HG03457 (cell line): ENCODE measurements at regions not wholly inside any gene's neighbourhood (a gene's known extent, or its start where the extent isn't known, plus 50 kb on each side); places are given as distances from the start of the nearest gene placed in this dataset.

ENCODE experiments used
- ATAC-seq: cut with Tn5 transposase; IDR thresholded peaks from one replicate; pipeline ENCODE4 v1.9.1; 2021; ENCODE audit warnings: moderate number of reproducible peaks; ENCODE audit not compliant: unreplicated experiment

GRCh38 chr4:4749137-4749536 is 110.3 kb upstream of the MSX1 start:
- no peak for ATAC-seq

- no peak for ATAC-seq
These were observed 113.0 kb upstream of the MSX1 start for GRCh38 chr4:4746444-4746843.

DNA sequence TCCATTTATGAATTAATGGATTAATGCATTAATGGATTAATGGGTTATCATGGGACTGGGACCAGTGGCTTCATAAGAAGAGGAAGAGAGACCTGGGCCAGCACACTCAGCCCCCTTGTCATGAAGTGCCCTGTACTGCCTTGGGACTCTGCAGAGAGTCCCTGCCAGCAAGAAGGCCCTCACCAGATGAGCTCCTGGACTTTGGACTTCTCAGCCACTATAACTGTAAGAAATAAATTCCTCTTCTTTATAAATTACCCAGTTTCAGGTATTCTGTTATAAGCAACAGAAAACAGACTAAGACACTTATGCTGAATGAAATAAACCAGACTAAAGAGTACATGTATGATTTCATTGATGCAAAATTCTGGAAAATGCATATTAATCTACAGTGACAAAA is 119.4 kb upstream of the MSX1 start:
- ATAC-seq: no peak

DNA sequence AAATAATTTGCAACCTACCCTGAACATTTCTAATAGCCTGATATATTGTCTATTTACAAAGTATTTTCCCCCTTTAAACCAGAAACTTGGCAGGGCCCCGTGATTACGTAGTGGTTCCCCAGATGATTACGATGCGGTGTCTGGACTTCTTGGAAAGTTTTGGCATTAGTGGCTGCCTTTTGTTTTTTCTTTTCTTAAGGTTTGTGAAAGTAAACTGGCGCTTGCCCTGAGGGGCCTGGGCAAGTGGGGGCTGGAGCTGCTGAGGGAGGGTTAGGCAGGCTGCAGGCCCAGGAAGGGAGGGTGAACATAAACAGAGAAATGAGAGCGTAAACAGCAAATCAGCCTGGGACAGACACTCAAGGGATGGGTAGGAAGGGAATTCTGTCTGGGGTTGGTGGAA is 123.6 kb upstream of the MSX1 start:
- no peak for ATAC-seq

DNA sequence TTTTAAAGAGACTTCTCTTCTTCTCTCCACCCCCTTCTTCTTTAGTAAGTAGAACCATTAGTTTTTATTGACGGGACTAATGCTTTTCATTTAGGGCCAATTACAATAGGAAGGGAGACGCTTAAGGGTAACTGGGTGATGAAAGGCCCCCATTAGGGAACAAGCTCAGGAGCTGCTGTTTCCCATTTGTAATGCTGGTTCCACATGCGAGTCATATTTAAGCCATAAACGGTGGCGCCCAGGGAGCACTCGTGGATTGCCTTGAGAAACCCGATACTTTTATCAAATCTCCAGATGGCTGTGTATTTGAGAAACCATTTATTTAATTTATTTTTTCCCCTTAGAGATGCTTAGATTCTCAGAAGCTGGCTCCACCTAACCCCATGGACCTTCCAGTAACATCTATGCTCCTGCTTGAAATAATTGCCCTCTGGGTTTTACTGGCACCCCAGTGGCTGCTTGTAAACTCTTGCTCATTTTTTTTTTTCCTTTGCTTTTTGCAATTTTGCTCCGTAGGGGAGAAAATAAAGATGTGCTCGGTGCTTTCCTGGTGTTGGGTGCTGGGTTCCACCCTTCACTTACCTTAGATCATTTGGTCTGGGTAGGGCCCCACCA is 124.2 kb upstream of the MSX1 start:
- ATAC-seq: no peak

DNA sequence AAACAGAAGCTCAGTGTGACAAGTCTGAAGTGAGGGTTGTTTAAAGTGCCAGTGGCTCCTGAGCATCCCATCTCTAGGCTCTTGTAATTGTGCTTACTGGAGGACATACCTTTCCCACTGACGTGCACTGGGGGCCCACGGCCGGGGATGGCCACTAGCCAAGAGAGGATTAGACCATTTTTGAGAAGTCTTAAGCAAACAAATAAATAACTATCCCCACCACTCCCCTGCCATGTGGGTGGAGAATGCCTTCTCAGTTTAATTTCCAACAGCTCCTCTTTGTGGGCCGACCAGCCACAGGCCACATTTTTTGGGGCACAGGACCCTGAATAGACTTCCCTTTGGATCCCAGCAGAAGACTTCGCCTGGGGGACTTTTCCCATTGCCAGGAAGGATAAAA is 125.0 kb upstream of the MSX1 start:
- ATAC-seq: no peak

DNA sequence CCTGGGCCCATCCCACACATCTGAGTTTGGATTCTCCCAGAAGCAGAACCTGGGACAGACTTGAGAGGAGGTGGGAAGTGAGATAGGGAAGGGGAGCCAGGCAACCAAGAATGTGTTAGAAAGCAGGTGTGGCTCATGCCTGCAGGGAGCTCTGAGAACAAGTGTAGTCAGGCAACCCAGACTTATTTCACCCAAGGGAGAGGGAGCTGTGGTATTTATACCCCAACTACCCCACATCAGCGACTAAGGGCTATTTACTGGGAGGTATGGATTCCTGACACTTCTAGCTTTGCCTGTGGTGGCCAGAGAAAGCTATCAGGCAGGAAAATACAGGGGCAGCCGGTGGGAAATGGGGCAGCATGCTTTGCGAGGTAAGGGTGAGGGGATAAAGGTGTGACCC is 125.8 kb upstream of the MSX1 start:
- no peak for ATAC-seq

DNA sequence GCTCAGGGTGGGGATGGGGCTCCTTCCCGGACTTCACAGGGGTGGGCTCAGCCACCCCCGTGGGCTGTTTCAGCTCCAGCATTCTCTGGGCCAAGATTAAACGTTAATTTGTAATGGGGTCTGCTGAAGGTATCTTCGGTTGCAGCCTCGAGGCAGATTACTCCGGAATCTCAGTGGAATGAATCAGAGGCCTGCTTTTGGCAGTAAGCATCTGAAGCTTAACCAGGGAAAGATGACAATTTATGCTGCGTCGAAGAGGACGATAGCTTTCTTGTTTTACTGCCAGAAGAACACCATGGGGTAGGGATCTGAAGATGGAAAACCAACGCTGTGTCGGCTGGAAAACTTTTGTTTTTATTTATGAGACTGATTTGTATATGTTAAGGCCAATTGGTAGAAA is 129.2 kb upstream of the MSX1 start:
- ATAC-seq: no peak

- no peak for ATAC-seq
These were observed 130.3 kb upstream of the MSX1 start for GRCh38 chr4:4729206-4729605.

GRCh38 chr4:4727536-4727935 is 131.9 kb upstream of the MSX1 start:
- no peak for ATAC-seq

DNA sequence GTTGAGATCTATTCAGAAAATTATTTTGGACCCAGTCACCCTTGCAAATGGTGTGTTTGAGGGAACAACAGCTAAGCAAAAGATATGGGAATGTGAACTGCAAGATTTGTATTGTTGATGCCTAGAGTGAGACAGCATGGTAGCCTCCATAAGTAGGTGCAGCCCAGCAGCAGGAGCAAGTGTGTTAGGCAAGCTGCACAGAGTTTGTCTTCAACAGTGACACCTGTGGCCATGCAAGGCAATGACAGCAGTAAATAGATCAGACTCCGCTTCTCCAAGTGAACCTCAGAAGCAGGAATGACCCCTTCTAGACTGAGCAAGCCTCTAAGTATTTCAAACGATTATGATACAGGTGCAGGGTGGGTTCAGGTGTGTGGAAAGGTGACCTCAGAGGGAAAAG is 133.4 kb upstream of the MSX1 start:
- no peak for ATAC-seq

DNA sequence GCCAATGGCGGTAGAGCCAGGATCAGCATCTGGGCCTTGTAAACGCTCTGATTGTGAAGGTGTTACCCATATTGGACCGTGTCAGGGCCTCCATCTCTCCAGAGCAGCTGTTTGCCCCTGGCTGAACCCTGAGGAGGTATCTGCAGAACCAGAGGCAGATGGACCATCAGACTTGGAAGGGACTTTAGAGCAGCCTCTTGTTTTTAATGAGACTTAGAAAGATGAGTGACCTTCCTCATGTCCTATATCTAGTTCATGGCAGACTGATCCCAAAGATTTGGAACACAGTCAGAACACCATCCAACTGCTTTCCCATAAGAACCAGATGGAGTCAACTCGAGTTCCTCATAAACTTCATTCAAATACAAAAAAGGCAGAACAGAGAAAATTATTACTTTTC is 135.1 kb upstream of the MSX1 start:
- ATAC-seq: no peak

- no peak for ATAC-seq
These were observed 137.8 kb upstream of the MSX1 start for GRCh38 chr4:4721636-4722035.

- ATAC-seq: no peak
These were observed 138.8 kb upstream of the MSX1 start for GRCh38 chr4:4720646-4721045.

DNA sequence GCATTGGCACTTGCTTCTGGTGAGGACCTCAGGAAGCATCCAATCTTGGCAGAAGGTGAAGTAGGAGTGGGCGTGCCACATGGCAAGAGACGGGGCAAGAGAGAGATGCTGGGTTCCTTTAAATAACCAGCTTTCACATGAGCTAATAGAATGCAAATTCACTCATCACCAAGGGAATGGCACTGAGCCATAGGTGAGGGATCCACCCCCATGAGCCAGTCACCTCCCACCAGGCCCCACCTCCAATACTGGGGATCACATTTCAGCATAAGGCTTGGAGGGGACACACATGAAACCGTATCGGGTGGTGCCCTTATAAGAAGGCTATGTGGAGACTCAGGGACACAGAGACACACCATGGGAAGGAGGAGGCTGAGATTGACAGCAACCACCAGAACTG is 140.0 kb upstream of the MSX1 start:
- no peak for ATAC-seq

DNA sequence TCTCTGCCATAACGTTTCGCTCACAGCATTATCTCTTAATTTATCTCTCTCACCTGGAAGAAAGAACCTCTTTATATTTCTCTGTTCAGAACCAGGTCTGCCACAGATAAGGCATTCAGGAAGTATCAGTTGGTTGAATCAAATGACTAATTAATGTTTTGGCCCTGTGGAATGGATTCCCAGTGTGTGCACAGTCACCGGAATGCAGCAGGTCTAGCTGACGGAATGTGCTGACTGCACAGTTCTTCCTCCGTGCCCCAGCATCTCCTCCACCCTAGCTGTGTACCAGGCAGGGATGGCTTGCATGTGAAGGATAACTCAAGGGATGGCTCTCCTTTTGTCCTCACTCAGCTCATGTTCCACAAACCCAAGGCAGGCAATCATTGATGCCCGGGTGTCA is 141.8 kb upstream of the MSX1 start:
- ATAC-seq: no peak

DNA sequence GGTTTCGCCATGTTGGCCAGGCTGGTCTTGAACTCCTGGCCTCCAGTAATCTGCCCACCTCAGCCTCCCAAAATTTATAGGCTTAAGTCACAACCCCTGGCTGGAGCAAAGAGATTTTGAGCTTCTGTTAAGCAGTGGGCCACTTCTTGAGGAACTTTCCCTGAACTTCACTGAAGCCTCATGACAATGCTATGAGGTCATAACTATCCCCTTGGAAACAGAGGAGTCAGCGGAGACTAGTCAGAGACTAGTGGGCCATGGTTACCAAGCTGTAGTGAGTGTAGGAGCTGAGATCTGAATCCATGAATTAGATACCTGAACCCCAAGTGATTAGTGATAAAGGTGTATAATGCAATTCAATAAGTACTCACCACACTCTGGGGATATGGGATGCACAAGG is 145.1 kb upstream of the MSX1 start:
- no peak for ATAC-seq

DNA sequence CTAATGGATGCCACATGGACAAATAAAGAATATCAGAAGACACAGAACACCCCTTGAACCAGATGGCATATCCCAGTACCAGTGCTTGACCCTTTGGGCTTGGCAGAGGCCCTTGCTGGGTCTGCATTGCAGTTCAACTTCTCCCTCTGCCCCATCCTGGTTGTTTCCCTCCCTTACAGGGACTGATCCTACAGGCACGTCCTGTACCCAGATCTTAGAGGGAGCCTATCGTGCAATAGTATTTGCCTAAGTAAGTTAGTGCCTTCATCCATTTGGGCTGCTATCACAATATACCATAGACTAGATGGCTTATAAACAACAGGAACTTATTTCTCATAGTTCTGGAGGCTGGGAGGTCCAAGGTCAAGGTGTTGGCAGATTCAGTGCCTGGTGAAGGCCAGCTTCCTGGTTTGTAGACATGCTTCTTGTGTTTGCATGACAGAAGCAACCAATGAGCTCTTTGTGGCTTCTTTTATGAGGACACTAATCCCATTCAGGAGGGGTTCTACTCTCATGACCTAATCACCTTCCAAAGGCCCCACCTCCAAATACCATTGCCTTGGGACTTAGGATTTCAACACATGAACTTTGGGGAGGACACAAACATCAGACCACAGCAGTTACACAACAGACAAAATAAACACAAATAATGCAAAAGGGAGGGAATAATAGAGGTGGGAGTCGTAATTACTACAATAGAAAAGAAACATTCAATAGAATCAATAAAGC is 146.5 kb upstream of the MSX1 start:
- no peak for ATAC-seq

DNA sequence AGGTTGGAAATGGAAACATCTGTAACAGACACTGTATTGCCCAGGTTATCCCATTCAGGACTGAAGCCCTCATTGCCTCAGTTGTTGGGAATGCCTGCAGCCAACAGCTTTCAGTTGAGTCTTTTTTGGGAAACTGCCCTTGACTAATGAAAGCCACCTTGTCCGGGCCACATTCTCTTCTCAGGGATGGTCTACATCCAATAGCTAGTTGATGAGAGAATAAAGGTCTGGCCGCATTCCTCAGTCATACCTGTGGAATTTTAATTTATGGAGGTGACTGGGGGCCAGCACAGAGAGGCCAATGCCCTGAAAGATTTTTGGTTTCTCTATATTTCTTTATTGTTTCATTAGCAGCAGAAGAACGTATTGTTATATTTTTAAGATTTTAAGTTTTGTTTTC is 147.6 kb upstream of the MSX1 start:
- no peak for ATAC-seq

GRCh38 chr4:4709736-4710135 is 149.7 kb upstream of the MSX1 start:
- ATAC-seq: no peak

DNA sequence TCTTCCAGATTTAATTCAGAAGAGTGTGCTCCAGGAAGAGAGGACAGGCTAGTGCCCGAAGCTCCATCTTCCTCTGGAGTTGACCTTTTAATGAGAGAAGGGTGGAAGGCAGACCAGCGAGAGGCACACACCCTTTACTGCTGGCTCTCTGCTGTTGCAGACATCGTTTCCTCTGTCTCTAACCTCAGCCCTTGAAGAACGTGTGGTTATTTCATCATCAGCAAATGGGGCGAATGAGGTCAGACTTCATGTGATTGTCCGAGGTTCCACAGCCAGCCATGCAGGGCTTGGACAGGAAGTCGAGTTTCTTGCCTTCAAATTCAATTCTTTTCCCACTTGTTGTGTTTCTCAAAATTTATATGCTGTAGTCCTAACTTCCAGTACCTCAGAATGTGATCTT is 155.2 kb upstream of the MSX1 start:
- no peak for ATAC-seq

- no peak for ATAC-seq
These were observed 155.7 kb upstream of the STX18 start for GRCh38 chr4:4697584-4697983.

DNA sequence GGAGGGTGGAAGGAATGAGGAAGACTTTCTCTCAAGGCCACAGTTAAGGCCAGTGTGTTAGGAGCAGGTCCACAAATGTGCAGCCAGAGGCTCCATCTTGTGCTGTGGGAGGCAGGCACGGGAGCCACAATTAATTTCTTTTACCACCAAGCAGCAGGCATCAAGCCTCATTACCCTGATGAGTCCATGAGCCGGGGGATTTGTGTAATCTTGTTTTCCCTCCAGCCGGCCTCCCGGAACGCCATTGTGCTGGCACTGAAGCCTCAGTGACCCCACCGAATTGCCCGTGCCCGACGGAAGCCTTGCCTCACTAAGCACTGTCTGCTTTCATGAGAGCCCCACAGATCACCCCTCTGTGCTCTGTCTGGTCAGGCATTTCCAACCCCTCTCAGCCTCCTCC is 154.7 kb upstream of the STX18 start:
- ATAC-seq: no peak
